ENCODE measurements at regions not wholly inside any gene's neighbourhood (a gene's known extent, or its start where the extent isn't known, plus 50 kb on each side); places are given as distances from the start of the nearest gene placed in this dataset.

GRCh38 chr10:44184633-44185314 lies 200.1 kb downstream of the CXCL12 start:
- TF ChIP-seq CTCF (IDR thresholded peaks at IDR 0.05) (no peak), POLR2AphosphoS5 (IDR thresholded peaks at IDR 0.05) (no peak)
